Neural cell (in vitro differentiated cells): ENCODE measurements at regions not wholly inside any gene's neighbourhood (a gene's known extent, or its start where the extent isn't known, plus 50 kb on each side); places are given as distances from the start of the nearest gene placed in this dataset.

Source experiments
- H2AFZ ChIP-seq: fragments of 200-600, 300-800 bp; sonication (generic), shearing (Covaris generic); 2 replicates; pipeline ENCODE4 v1.6.0; 2014; ENCODE audit warnings: low read depth, mild to moderate bottlenecking, antibody characterized with exemption, low read length, moderate library complexity
- H3F3A ChIP-seq: fragments of 200-600 bp; shearing (Covaris generic); 2 replicates; pipeline ENCODE4 v1.6.1; 2016; ENCODE audit warnings: mild to moderate bottlenecking, moderate library complexity, mixed read lengths, antibody characterized with exemption, low read length; ENCODE audit not compliant: insufficient read depth, poor library complexity, severe bottlenecking
- H3K27ac ChIP-seq: fragments of 200-600, 300-800 bp; sonication (generic), shearing (Covaris generic); 2 replicates; pipeline ENCODE4 v1.5.1; 2014; ENCODE audit warnings: mild to moderate bottlenecking, low read length, moderate library complexity
- H3K27me3 ChIP-seq: fragments of 300-800, 200-600 bp; sonication (generic), shearing (Covaris generic); 2 replicates; pipeline ENCODE4 v1.6.0; 2014; ENCODE audit warnings: mild to moderate bottlenecking, low read depth, low read length, moderate library complexity; ENCODE audit not compliant: insufficient read depth
- H3K36me3 ChIP-seq: fragments of 300-800, 200-600 bp; sonication (generic), shearing (Covaris generic); 2 replicates; pipeline ENCODE4 v1.5.1; 2014; ENCODE audit warnings: mild to moderate bottlenecking, antibody characterized with exemption, low read length, moderate library complexity; ENCODE audit not compliant: insufficient read depth
- H3K4me2 ChIP-seq: fragments of 300-800, 200-600 bp; sonication (generic), shearing (Covaris generic); 2 replicates; pipeline ENCODE4 v1.6.0; 2014; ENCODE audit warnings: mild to moderate bottlenecking, low read length
- H3K4me3 ChIP-seq: fragments of 300-800, 200-600 bp; sonication (generic), shearing (Covaris generic); 2 replicates; pipeline ENCODE4 v1.5.1; 2014; ENCODE audit warnings: mild to moderate bottlenecking, low read length, moderate library complexity
- H3K79me2 ChIP-seq: fragments of 200-600 bp; shearing (Covaris generic); replicated peaks from 2 replicates; pipeline ENCODE4 v1.6.0; 2014; ENCODE audit warnings: mild to moderate bottlenecking, low read length, moderate library complexity; ENCODE audit not compliant: insufficient read depth
- H3K9ac ChIP-seq: fragments of 300-800, 200-600 bp; sonication (generic), shearing (Covaris generic); 2 replicates; pipeline ENCODE4 v1.6.1; 2016; ENCODE audit warnings: mild to moderate bottlenecking, low read length, mixed read lengths
- H3K9me2 ChIP-seq: fragments of 200-600 bp; shearing (Covaris generic); 2 replicates; pipeline ENCODE4 v1.6.1; 2016; ENCODE audit warnings: mild to moderate bottlenecking, low read length, mixed read lengths; ENCODE audit not compliant: insufficient read depth
- H3K9me3 ChIP-seq: fragments of 200-600, 300-800 bp; sonication (generic), shearing (Covaris generic); 2 replicates; pipeline ENCODE4 v1.6.1; 2016; ENCODE audit warnings: mild to moderate bottlenecking, mixed run types, low read length, moderate library complexity, mixed read lengths
- H4K20me1 ChIP-seq: fragments of 200-600 bp; shearing (Covaris generic); 2 replicates; pipeline ENCODE4 v1.6.1; 2016; ENCODE audit warnings: mild to moderate bottlenecking, mixed run types; ENCODE audit not compliant: insufficient read depth
- CTCF ChIP-seq: fragments of 450-650 bp; IDR thresholded peaks from 2 replicates; pipeline ENCODE4 v1.5.1; 2014; ENCODE audit warnings: antibody characterized with exemption, mild to moderate bottlenecking, moderate library complexity; ENCODE audit not compliant: poor library complexity, severe bottlenecking
- EP300 ChIP-seq: fragments of 450-650 bp; conservative IDR thresholded peaks from 2 replicates; pipeline ENCODE4 v1.6.1; 2014; ENCODE audit warnings: antibody characterized with exemption, mild to moderate bottlenecking, moderate library complexity; ENCODE audit not compliant: poor library complexity, severe bottlenecking
- EZH2 ChIP-seq: fragments of 200-600, 300-800 bp; shearing (Covaris generic), sonication (generic); IDR thresholded peaks from 2 replicates; pipeline ENCODE4 v1.6.1; 2014; ENCODE audit warnings: antibody characterized with exemption, low read length, borderline replicate concordance, mild to moderate bottlenecking; ENCODE audit not compliant: insufficient read depth, poor library complexity, severe bottlenecking
- MXI1 ChIP-seq: fragments of 450-650 bp; conservative IDR thresholded peaks from 2 replicates; pipeline ENCODE4 v1.6.1; 2014; ENCODE audit warnings: antibody characterized with exemption, mild to moderate bottlenecking; ENCODE audit not compliant: poor library complexity, severe bottlenecking
- POLR2AphosphoS5 ChIP-seq: IDR thresholded peaks from 2 replicates; pipeline ENCODE4 v1.6.1; 2012
- RAD21 ChIP-seq: fragments of 450-650 bp; conservative IDR thresholded peaks from 2 replicates; pipeline ENCODE4 v1.6.1; 2014; ENCODE audit warnings: antibody characterized with exemption, mild to moderate bottlenecking, moderate library complexity
- REST ChIP-seq: IDR thresholded peaks from 2 replicates; pipeline ENCODE4 v1.6.1; 2012; ENCODE audit warnings: borderline replicate concordance
- SMC3 ChIP-seq: fragments of 450-650 bp; conservative IDR thresholded peaks from 2 replicates; pipeline ENCODE4 v1.6.1; 2014; ENCODE audit warnings: antibody characterized with exemption, mild to moderate bottlenecking, moderate library complexity; ENCODE audit not compliant: poor library complexity
- TAF1 ChIP-seq: IDR thresholded peaks from 2 replicates; pipeline ENCODE4 v1.6.1; 2012; ENCODE audit warnings: low read depth

GRCh38 chr4:59044286-59044900 lies 1934.2 kb upstream of the IGFBP7 start (continued):
- TF ChIP-seq REST: no peak

DNA sequence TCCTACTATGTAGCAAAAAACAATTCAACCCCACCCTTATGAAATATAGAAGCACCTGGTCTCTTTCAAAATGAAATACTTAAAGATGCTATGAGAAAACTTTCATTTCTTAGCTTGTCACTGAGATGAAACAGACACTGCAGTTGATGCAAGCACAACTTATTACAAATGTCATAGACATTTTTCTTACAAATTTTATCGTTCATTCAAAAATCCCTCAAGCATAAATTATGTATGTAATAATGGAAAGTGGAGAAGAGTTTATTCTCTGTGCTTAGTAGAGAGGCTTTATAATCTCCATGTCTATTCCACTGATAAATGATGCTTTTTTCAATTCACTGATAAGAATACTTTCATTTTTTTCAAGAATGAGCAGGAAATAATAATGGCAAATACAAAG lies 1943.9 kb upstream of the IGFBP7 start:
- H3K27me3 ChIP-seq: no peaks in the 10 kb centered on the region
- H3K4me3 ChIP-seq: no peak overlapping the region
- no peaks in the 10 kb centered on the region for H3K79me2 ChIP-seq
- no peaks in the 10 kb centered on the region for H3K9me2 ChIP-seq
- no peak overlapping the region for H3K4me2 ChIP-seq
- H2AFZ ChIP-seq: no peak overlapping the region
- no peaks in the 10 kb centered on the region for H3K36me3 ChIP-seq
- no peaks in the 10 kb centered on the region for H3K9me3 ChIP-seq
- H3F3A ChIP-seq: no peaks in the 10 kb centered on the region
- no peaks in the 10 kb centered on the region for H4K20me1 ChIP-seq
- no peak for TF ChIP-seq EP300
- TF ChIP-seq REST: no peak
- no peak for TF ChIP-seq TAF1
- no peak for TF ChIP-seq MXI1
- no peak for TF ChIP-seq SMC3
- no peak for TF ChIP-seq EZH2
- no peak for TF ChIP-seq CTCF
- TF ChIP-seq RAD21: no peak
- no peak for TF ChIP-seq POLR2AphosphoS5
- no peak overlapping the region for H3K27ac ChIP-seq
- H3K9ac ChIP-seq: no peak overlapping the region
